ENCODE measurements at regions not wholly inside any gene's neighbourhood (a gene's known extent, or its start where the extent isn't known, plus 50 kb on each side); places are given as distances from the start of the nearest gene placed in this dataset.
"Not testable (repeated sequence)": the region's sequence is repeated elsewhere in the genome, so short reads cannot be mapped to it uniquely, and the experiment has no call there.

DNA sequence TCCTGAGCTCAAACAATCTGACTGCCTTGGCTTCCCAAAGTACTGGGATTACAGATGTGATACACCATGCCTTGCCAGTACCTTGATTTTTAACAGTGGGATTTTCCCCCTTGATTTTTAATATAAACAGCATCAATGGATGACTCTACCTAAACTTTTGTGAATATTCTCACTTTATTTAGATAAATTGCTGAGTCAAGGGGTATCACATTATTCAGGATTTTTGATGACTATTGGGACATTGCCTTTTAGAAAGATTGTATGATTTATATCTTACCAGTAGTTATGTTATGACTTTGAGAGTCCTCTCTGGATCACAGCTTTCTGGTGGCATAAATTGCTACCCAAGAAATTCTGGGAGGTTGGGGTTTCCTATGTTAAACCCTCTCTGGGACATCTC lies 112.5 kb upstream of the SPAG17 start:
- no peak for DNase-seq (ENCODE audit: low read depth)

DNA sequence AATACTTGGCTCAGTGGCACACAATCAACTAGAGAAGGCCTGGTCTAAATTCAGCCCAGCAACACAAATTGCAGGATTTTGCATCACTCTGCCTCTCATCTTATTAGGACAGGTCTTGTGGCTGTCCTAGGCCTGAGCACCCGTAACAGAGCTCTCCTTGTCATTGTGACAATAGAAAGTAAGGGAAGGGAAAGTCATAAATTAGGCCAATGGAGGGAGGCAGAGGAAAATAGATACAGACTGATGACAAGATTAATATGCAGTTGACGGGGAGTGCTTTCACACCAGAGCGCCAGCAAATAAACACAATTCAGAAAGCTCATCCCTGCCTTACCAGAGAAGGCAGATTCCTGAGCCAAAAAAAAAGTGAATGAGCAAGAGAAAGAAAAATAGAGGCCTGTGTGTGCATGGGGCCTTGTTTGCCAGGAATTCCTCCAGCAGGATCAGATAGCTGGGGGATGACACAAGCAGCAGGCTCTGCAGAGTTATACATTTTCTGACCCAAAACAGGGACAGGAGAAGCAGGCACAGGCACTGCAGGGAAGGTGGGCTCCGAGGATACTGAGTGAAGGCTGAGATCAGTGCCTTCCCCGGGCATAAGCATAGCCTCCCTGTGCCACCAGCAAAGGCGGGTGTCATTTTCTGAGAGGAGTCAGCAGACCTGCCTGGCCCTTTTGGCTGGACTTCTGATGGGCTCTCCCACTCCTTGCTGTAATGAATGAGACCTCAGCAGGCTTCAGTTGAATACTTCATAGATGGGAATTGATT lies 110.0 kb upstream of the SPAG17 start:
- DNase-seq (ENCODE audit: low read depth) = no peak

DNA sequence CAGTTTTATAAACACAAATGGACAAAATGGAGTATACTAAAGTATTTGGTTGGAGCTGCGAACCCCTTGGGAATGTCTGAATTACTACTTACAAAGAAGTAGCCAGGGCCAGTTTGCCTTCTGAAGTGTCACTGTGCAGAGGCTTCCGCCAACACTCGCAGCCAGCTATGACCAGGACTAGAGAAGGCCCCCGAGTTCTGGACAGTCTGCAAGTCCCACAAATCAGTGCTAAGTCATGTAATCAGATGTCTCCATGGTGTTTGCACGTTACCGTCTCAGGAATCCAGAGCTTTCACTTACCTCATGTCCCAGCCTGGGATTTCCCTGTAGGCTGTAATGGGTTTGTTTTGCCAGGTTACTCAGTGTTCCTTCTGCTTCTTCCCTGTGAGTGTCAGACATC lies 106.6 kb upstream of the SPAG17 start:
- DNase-seq (ENCODE audit: low read depth) = no peak

DNA sequence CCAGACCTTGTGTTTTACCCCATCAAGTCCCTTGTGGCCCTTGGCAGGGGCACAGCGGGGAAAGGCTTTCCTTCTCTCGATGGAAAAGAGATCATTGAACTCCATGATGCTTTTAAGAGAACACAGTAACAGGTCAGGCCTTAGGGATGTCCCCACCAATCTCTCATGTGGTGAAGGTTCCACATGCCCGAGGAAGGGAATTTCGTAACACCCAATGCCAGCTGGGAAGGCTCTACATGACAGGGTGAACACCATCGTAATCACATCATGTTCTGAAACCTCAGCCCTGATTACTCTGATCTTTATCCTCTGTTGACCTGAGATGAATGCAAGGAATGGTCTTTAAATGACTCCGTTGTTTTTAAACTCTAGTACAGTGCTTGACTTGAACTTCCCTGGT lies 105.5 kb upstream of the SPAG17 start:
- DNase-seq (ENCODE audit: low read depth) = no peak

DNA sequence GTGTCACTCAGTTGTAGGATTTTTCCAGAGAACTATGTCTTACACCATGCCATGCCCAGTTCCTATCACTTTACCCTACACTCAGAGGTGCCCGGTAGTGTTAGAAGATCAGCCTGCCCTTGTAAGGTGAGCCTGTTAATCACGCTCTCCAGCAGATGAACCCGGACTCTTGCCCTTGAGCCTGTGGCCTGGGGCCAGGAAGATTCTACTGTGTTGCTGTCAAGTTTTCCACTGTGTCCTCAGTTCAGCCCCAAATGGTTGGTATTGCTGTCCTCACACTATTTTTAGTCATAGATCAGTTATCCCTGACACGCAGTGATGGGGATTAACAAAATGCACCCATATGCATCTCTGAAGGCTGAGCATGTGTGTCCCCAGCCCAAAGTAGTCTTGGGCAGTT lies 105.0 kb upstream of the SPAG17 start:
- DNase-seq (ENCODE audit: low read depth) = no peak

DNA sequence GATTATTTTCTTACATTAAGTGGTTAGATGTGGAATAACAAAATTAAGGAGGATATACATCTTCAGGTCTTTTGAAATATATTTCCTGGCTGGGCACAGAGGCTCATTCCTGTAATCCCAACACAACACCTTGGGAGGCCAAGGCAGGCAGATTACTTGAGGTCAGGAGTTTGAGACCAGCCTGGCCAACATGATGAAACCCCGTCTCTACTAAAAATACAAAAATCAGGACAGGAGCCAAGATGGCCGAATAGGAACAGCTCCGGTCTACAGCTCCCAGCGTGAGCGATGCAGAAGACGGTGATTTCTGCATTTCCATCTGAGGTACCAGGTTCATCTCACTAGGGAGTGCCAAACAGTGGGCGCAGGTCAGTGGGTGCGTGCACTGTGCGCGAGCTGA lies 95.6 kb upstream of the SPAG17 start:
- not testable (repeated sequence) for DNase-seq (ENCODE audit: low read depth)

DNA sequence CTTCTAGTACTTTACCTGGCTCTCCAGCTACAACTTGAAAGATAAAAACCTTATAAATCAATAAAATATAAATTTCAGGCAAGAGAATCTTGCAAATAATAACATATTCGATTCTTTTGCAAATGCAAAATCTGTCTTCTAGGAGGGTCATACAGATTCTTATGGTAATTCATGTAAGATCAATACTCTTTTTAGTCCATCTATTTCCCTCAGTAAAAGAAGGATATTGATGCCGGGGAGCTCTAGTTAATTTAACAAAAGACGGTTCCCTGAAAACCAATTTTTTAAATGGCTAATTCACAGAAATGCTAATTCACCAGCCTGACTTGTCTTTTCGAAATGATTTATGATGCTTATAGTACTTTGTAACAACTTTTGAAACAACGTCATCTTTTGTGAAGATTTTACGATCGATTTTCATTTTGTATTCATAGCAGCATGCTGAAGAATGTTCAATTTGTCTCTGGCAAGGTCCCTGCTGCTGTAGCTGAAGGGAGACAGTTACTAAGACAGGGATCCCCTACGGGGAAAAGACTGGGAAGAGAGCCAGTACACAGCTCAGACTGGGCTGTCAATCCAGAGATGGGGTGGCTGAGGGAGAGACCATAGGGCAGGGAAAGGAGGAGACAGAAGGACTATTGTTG lies 90.6 kb upstream of the SPAG17 start:
- no peak for DNase-seq (ENCODE audit: low read depth)

DNA sequence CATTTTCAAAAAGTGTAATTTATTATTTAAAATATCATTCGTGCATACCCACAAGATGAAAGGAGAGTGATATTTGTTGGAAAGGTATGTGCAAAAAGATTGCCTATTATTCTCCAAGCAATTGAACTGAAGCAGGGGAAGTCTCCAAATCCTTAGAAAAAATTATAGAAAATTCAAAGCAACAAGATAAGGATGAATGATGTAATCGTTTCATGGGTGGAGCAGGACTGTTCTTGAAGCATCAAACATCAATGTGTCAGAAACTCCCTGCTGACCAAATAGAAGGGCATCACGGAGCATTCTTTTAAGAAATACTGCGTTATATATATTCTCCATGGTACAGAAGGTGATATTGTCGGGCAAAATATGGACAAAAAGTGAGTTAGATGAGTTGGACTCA lies 87.9 kb upstream of the SPAG17 start:
- no peak for DNase-seq (ENCODE audit: low read depth)

DNA sequence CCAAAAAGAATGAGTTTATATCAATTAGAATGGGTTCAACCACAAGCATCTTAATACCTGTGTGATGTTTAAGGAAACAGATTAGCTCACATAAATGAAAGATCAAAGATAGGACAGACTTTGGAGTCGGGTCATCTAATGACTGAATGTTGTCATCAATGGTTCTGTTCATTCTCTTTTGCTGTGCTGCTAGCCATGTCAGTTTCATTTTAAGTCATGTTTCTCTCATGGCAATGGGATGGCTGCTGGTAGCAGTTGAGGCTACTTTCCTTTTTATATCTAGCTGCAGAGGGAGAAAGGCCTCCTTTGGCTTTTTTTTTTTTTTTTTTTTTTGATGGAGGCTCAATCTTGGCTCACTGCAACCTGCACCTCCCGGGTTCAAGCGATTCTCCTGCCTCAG lies 86.9 kb upstream of the SPAG17 start:
- DNase-seq (ENCODE audit: low read depth) = no peak

DNA sequence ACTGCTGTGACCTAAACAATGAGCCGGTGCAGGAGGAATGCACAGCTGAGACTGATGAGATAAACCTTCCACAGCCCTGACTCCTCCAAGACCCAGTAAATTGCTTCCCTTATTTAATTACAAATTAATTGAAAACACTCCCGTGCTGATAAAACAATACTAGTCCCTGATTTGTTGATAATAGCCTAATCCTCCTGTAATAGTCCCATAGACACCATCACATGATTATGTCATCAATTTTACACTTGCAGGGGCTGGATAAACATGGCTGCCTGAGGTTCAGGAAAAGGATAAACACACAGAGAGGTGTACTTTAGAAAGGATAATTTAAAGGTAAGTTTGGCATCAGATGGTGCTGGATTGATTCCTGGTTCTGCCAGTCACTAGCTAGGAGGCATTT lies 84.6 kb upstream of the SPAG17 start:
- no peak for DNase-seq (ENCODE audit: low read depth)

DNA sequence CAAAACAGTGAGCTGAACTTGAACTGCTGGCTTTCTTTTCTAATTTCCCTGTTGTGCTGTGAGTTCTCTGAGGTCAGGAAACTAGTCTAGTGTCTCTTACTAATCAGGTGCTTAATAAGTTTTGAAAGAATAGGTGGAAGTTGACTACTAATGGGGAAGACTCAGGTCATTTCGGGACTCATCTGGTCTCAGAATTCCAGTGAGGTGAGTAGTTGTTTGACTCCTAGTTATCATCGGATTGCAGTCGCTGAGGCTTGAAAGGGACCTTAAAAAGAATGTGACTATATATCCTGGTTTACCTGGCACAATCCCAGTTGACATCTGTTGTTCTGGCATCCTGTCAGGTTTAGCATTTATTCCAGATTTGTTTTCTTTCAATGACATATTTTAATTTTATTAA lies 81.4 kb upstream of the SPAG17 start:
- no peak for DNase-seq (ENCODE audit: low read depth)

DNA sequence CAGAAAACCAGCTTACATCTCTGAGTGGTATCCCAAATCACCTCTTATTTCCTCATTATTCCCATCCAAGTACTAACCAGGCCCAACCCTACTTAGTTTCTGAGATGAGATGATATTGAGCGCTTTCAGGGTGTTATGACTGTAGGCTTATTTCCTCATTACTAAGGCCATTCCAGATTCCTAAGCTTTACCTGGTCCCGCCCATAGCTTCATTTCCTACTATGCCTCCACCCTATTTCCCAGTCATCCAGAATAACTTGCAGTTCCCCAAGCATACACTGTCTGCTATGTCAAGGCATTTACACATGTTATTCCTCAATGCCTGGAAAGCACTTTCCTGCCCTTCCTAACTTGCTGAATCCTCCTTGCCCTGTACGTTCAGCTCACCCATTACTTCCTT lies 79.3 kb upstream of the SPAG17 start:
- DNase-seq (ENCODE audit: low read depth) = no peak

DNA sequence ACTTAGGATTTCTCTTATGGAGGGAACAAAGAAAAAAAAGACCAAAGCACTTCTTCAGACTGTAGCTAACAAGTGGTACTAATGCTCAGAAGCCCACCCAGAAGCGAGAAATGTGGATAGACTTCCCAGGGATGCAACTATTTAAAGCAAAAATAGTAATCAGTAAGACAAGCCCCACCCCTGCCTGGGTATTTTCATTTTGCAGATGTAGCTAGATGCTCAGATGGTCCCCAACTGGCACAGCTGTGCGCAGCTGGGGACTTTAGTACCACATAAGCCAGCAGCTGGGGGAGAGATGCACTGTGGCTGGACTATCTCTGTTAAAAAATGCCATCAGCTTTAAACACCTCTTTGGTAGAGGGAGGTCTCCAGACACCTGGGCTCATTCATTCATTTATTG lies 77.8 kb upstream of the SPAG17 start:
- DNase-seq (ENCODE audit: low read depth) = no peak

DNA sequence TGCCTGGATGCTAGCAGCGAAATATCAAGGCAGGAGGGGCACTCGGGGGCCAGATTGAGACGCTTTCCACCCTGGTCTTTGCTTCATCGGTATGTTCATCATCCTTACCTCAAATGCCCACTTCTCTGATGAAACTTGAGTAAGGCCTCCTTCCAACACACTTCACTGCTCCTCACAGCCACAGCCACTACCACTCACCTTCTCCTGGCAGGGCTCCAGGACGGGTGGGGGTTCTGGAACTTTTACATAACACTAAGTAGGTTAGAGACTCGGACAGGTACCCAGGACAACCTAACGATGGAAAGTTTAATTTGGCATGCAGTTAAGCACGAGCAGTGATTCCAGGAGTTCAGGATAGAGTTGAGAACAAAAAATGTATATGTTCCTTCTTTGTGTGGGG lies 73.9 kb upstream of the SPAG17 start:
- no peak for DNase-seq (ENCODE audit: low read depth)

DNA sequence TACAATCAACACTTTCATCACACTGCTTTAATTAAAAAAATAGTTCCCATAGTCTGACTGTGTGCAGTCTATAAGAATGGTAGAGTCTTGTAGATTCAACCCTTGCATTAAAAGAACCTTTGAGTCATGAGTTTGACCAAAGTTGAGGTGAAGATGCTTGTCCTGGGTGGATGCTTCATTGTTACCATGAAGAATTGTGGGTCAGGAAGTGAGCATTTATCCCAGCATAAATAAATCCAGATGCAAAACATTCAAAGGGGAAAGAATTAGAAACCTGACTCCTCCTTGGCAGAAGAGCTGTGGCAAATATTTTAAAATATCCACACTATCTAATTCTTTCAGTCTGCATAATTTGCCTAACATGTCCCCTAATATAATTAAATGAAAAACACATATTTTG lies 72.9 kb upstream of the SPAG17 start:
- no peak for DNase-seq (ENCODE audit: low read depth)

DNA sequence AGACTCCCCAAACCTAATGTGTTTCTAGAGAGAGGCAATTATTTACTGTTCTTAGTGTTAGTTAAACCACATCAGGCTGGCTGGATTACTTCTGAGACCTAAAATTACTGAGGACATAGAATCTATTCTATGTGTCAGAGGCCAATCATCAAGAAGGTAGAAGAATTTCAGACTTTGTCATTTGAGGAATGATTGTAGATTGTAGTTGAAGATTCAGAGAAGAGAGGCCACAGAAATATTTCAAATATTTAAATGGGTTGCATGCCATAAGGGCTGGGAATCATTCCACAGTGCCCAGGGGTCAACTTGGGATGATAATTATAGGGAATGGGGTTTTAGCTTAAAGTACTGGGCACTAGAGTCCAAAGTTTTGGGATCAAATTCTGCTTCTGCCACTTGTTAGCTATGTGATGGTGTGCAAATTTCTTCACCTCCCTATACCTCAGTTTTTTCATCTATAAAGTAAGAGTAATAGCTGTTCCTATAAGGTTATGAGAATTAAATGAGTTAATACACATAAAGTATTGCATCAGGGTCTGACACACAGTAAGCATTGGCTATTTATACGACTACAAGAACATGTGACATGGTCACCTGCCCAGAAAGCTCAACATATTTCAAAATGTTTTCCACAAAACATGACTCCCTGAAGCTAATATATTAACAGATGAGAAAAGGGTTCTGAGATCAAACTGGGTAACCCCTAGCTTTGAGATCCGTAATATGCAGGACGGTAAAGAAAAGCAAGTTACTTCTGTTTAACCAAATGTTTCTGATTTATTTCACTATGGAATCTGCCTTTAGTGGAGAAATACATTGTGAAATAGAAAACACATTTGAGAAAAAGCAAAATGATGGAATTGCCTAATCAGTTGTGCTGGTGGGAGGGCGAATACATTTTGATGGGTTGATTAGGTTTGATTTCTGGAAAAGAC lies 69.7 kb upstream of the SPAG17 start:
- no peak for DNase-seq (ENCODE audit: low read depth)

DNA sequence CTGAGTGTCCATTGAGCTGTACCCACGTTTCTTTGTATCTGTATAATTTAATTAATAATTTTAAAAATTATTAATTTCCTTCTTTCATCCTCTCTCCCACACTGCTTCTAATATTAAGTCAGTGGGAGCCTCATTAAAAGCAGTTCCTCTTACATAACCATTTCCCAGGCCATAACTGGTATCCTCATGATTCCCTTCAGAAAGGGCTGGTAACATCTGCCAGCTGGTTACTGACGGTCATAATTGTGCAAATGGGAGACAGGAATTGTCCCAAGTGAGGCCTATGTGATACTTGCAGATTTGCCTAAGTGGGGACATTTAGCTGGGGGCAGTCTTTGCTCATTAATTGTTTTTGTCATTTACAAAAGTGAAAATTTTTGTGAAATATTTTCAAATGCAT lies 69.0 kb upstream of the SPAG17 start:
- DNase-seq (ENCODE audit: low read depth) = no peak

DNA sequence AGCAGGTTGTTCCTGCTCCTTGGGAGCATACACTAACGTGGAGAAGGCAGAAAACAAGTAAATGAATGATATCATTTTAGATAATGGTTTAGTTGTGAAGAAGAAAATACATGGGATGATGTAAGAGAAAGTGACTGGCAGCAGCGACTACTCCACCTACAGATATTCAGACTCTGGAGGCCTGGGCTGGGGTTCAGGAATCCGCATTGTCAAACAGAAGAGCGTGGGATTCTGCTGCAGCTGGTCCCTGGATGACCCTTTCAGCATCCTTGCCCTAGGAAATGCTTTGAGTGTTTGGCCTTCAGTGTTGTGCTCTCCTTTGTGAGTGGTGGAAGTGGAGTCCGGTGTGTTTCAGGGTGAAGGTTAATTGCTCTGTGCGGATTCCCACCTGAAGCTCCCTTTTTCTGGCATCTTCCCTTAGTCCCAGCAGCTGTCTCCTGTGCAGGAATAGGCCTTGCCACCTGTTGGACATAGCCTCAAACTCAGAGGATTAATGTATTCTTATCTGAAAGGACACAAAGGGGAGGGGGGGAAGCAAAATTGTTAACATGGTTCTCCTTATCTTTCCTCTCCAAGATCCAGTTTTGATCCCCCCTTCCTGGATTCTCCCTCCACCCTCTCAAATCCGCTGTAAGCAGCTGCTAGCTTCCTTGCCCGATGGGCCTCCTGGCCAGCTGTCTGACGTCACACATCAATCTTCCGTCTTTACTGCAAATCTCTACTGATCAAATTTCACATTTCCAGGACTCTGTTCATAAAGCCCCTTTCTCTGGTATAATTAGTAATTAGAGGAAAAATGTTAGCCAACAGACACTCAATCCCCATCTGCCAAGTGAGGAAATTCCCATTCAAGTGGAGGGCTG lies 68.3 kb upstream of the SPAG17 start:
- DNase-seq (ENCODE audit: low read depth) = no peak

DNA sequence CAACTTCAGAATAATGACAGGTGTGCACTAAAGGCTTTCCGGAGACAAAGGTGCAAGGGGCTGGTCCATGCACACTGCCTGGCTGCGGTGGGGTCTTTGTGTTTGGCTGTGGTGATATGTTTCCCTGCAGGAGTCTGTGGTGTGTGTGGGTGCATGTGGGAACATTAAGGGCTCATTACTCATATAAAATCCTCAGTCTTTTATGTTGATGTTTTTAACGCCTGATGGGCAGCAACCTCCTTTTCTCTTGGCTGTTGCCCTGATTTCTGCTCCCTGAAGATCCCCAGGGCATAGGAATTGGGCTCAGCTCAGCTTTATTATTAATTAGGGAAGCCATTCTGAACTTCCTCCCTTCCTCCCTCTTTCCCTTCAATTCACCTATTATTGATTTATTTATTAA lies 67.6 kb upstream of the SPAG17 start:
- no peak for DNase-seq (ENCODE audit: low read depth)

DNA sequence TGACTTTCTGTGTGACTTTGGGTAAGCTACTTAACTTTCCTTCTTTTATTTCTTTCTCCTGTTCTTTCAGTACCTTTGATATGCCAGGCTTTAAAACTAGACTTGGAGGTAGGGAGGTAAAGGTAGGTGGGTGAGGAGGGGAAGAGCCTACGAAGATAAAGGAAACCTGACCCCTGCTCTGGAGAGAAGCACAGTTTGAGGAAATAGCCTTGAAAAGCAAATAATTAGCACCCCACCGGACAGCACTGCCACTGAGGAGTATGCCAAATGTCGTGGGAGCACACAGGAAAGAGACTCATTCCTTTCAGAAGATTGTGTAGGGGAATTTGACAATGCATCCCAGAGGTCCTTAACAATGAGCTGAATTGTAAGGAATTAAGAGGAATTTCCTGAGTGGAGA lies 65.2 kb upstream of the SPAG17 start:
- DNase-seq (ENCODE audit: low read depth) = no peak

DNA sequence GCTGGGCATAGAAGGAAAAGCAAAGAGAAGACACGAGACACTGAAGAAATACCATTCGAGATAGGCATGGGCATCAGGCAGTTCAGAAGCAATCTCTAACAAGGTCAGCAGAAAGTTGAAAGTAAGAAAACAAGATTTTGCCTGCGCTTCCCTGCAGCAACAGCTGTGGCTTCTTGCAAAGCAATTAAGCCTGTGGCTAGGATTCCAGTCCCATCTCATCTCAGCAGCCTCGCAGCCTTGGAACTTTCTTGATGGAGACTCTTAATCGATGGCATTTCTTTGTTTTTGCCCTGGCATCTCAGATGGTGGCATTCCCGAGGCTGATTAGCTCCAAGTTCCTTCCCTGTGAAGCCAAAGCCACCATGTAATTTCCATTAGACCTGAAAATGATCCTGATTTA lies 64.6 kb upstream of the SPAG17 start:
- DNase-seq (ENCODE audit: low read depth) = no peak

DNA sequence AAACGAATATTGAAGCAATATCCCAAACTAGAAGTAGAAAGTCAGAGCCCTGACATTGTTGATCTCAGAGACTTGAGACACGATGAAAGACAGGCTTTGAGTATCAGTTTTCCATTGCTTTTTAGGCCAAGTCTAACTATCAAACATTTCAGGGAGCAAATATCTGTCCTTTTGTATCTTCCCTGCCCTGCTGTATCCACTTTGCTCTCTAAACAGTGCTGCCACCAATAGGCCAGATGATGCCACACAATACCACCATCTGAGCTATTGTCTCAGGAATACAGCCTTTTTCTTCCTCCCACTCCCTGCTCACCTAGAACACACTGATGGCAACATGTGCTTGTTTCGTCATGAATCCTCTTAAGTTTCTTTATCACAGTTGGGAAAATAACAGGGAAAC lies 62.6 kb upstream of the SPAG17 start:
- DNase-seq (ENCODE audit: low read depth) = no peak
